H1 (cell line): ENCODE measurements at regions not wholly inside any gene's neighbourhood (a gene's known extent, or its start where the extent isn't known, plus 50 kb on each side); places are given as distances from the start of the nearest gene placed in this dataset.

ENCODE experiments used
- CTCF ChIA-PET: fragments of 300-600 bp; sonication (Branson Sonifier 250); formaldehyde crosslinking; loops from one replicate; lab custom pipeline; 2021; ENCODE audit not compliant: partially characterized antibody; lab: Charles Lee
- POLR2A ChIA-PET: fragments of 300-600 bp; sonication (Branson Sonifier 250); formaldehyde crosslinking; loops from one replicate; lab custom pipeline; 2021; ENCODE audit warnings: inconsistent platforms; ENCODE audit not compliant: partially characterized antibody; lab: Charles Lee
- DNase-seq, 2 experiments: peaks; one replicate each; pipeline versions ENCODE4 v3.0.0 to v3.0.0-alpha.2; 2010 to 2022; ENCODE audit warnings: low spot score in 2 of 2, low read depth in 1 of 2, mixed read lengths in 1 of 2
- FAIRE-seq: peaks from 2 replicates; lab custom pipeline; 2011; peaks lifted over from hg19 to GRCh38; lab: Jason Lieb, UNC
- H2AFZ ChIP-seq: 2 replicates; pipeline ENCODE4 v1.8.1; 2012; ENCODE audit warnings: low read length, inconsistent platforms
- H2AK5ac ChIP-seq: 2 replicates; pipeline ENCODE4 v1.6.1; 2013; ENCODE audit warnings: low read depth, low read length
- H2BK120ac ChIP-seq: replicated peaks from 2 replicates; pipeline ENCODE3; 2013; ENCODE audit warnings: low read depth, low read length, inconsistent platforms
- H2BK12ac ChIP-seq: 2 replicates; pipeline ENCODE4 v1.6.1; 2013; ENCODE audit warnings: low read depth, low read length
- H2BK15ac ChIP-seq: 2 replicates; pipeline ENCODE4 v1.6.1; 2013; ENCODE audit warnings: low read length
- H2BK20ac ChIP-seq: 2 replicates; pipeline ENCODE4 v1.6.1; 2013; ENCODE audit warnings: low read length
- H2BK5ac ChIP-seq: 2 replicates; pipeline ENCODE4 v1.6.1; 2013; ENCODE audit warnings: low read depth, low read length
- H3K14ac ChIP-seq: 2 replicates; pipeline ENCODE4 v1.6.1; 2013; ENCODE audit warnings: inconsistent platforms; ENCODE audit not compliant: insufficient read length
- H3K18ac ChIP-seq: 2 replicates; pipeline ENCODE4 v1.6.1; 2013; ENCODE audit warnings: low read length; ENCODE audit errors: extremely low read depth
- H3K23ac ChIP-seq: 2 replicates; pipeline ENCODE4 v1.6.1; 2013; ENCODE audit warnings: inconsistent platforms; ENCODE audit not compliant: insufficient read length
- H3K23me2 ChIP-seq: 2 replicates; pipeline ENCODE4 v1.6.1; 2013; ENCODE audit warnings: low read depth, low read length
- H3K27ac ChIP-seq: 2 replicates; pipeline ENCODE4 v1.6.1; 2011; ENCODE audit warnings: low read depth, low read length, inconsistent platforms
- H3K27me3 ChIP-seq, 4 experiments: replicated peaks in 1 of 4; 1 replicate in 1 of 4; 2 replicates in 3 of 4; pipeline versions ENCODE4 v1.6.1 to v1.8.1; 2011 to 2013; ENCODE audit warnings: low read length in 3 of 4, mild to moderate bottlenecking in 3 of 4, inconsistent platforms in 2 of 4, mixed read lengths in 2 of 4, moderate library complexity in 1 of 4; ENCODE audit not compliant: control insufficient read depth in 3 of 4, insufficient read depth in 3 of 4; ENCODE audit errors: extremely low read depth in 1 of 4
- H3K36me3 ChIP-seq, 4 experiments: 2 replicates each; pipeline versions ENCODE4 v1.6.1 to v1.8.1; 2011 to 2013; ENCODE audit warnings: mild to moderate bottlenecking in 4 of 4, low read length in 3 of 4, moderate library complexity in 2 of 4, control low read depth in 1 of 4, inconsistent platforms in 1 of 4; ENCODE audit not compliant: insufficient read depth in 4 of 4, control insufficient read depth in 2 of 4
- H3K4ac ChIP-seq: replicated peaks from 2 replicates; pipeline ENCODE3; 2013; ENCODE audit warnings: low read length, low read depth, mixed read lengths, inconsistent platforms; ENCODE audit not compliant: insufficient read length
- H3K4me1 ChIP-seq, 4 experiments: replicated peaks in 1 of 4; 1 replicate in 1 of 4; 2 replicates in 3 of 4; pipeline versions ENCODE4 v1.6.1 to v1.8.1; 2011 to 2013; ENCODE audit warnings: low read length in 3 of 4, inconsistent platforms in 2 of 4, mixed read lengths in 1 of 4; ENCODE audit not compliant: insufficient read depth in 4 of 4, control insufficient read depth in 3 of 4
- H3K4me2 ChIP-seq, 2 experiments: 2 replicates each; pipeline versions ENCODE4 v1.6.1 to v1.8.1; 2011 to 2013; ENCODE audit warnings: low read depth in 2 of 2, low read length in 2 of 2, control low read depth in 1 of 2, inconsistent platforms in 1 of 2, mild to moderate bottlenecking in 1 of 2; ENCODE audit not compliant: insufficient read depth in 1 of 2
- H3K4me3 ChIP-seq, 4 experiments: fragments of 200-600, 300-600 bp in 1 of 4; sonication (generic), shearing (Covaris generic), sonication (Bioruptor Twin) in 1 of 4; 2 replicates each; pipeline versions ENCODE4 v1.5.1 to v1.8.1; 2011 to 2016; ENCODE audit warnings: low read length in 4 of 4, low read depth in 3 of 4, control low read depth in 2 of 4, inconsistent platforms in 2 of 4, mild to moderate bottlenecking in 2 of 4, mixed read lengths in 1 of 4, moderate library complexity in 1 of 4; ENCODE audit not compliant: insufficient read depth in 2 of 4; ENCODE audit errors: extremely low read depth in 1 of 4
- H3K56ac ChIP-seq: replicated peaks from 2 replicates; pipeline ENCODE3; 2013; ENCODE audit warnings: low read depth, mild to moderate bottlenecking, mixed read lengths, low read length, inconsistent platforms; ENCODE audit not compliant: insufficient read length
- H3K79me1 ChIP-seq: 2 replicates; pipeline ENCODE4 v1.6.1; 2013; ENCODE audit warnings: low read depth, low read length, control low read depth
- H3K79me2 ChIP-seq, 2 experiments: 2 replicates each; pipeline versions ENCODE4 v1.6.1 to v1.8.1; 2012 to 2013; ENCODE audit warnings: low read length in 2 of 2, mild to moderate bottlenecking in 2 of 2, inconsistent platforms in 1 of 2; ENCODE audit not compliant: insufficient read depth in 2 of 2, control insufficient read depth in 1 of 2
- H3K9ac ChIP-seq, 4 experiments: replicated peaks in 1 of 4; 1 replicate in 1 of 4; 2 replicates in 3 of 4; pipeline versions ENCODE4 v1.6.1 to v1.8.1; 2011 to 2013; ENCODE audit warnings: low read depth in 3 of 4, low read length in 3 of 4, control low read depth in 2 of 4, mild to moderate bottlenecking in 2 of 4, moderate library complexity in 2 of 4, inconsistent platforms in 1 of 4; ENCODE audit errors: extremely low read depth in 1 of 4
- H3K9me3 ChIP-seq, 2 experiments: 2 replicates each; pipeline versions ENCODE4 v1.6.1 to v1.8.1; 2012 to 2013; ENCODE audit warnings: mild to moderate bottlenecking in 2 of 2, moderate library complexity in 2 of 2, control low read depth in 1 of 2, inconsistent platforms in 1 of 2, low read depth in 1 of 2, low read length in 1 of 2, mixed read lengths in 1 of 2; ENCODE audit not compliant: insufficient read depth in 2 of 2
- H4K20me1 ChIP-seq, 2 experiments: replicated peaks in 1 of 2; 2 replicates each; pipeline versions ENCODE3 to v1.8.1; 2011 to 2013; ENCODE audit warnings: inconsistent platforms in 2 of 2, low read length in 2 of 2, mild to moderate bottlenecking in 1 of 2; ENCODE audit not compliant: insufficient read depth in 2 of 2, control insufficient read depth in 1 of 2
- H4K5ac ChIP-seq: 2 replicates; pipeline ENCODE4 v1.6.1; 2013; ENCODE audit warnings: low read length, low read depth, mixed read lengths, inconsistent platforms; ENCODE audit not compliant: insufficient read length
- H4K8ac ChIP-seq: 2 replicates; pipeline ENCODE4 v1.8.0; 2013; ENCODE audit warnings: mild to moderate bottlenecking, moderate library complexity, low read length, inconsistent platforms; ENCODE audit not compliant: insufficient read depth; ENCODE audit errors: extremely low read depth
- H4K91ac ChIP-seq: replicated peaks from 2 replicates; pipeline ENCODE3; 2013; ENCODE audit warnings: low read length, mixed read lengths, inconsistent platforms; ENCODE audit not compliant: insufficient read length
- ASH2L ChIP-seq: fragments of 200-600, 300-600 bp; sonication (generic); IDR thresholded peaks from one replicate; pipeline ENCODE4 v1.7.1; 2017; ENCODE audit warnings: low read length
- FOSL1 ChIP-seq: IDR thresholded peaks from 2 replicates; pipeline ENCODE4 v1.6.1; 2011; ENCODE audit warnings: mild to moderate bottlenecking, low read depth, low read length, moderate library complexity; ENCODE audit not compliant: insufficient read depth
- HDAC2 ChIP-seq, 2 experiments: fragments of 300-600 bp in 1 of 2; sonication (generic) in 1 of 2; IDR thresholded peaks; 2 replicates each; pipeline ENCODE4 v1.6.1; 2011 to 2012; ENCODE audit warnings: low read depth in 2 of 2, low read length in 2 of 2, mild to moderate bottlenecking in 2 of 2, moderate library complexity in 2 of 2, borderline replicate concordance in 1 of 2, inconsistent platforms in 1 of 2
- KDM1A ChIP-seq: fragments of 200-600, 300-600 bp; sonication (generic); IDR thresholded peaks from 2 replicates; pipeline ENCODE4 v1.7.1; 2016; ENCODE audit warnings: mild to moderate bottlenecking, low read length, borderline replicate concordance
- RBBP5 ChIP-seq: IDR thresholded peaks from 2 replicates; pipeline ENCODE4 v1.7.1; 2012; ENCODE audit warnings: low read depth, mild to moderate bottlenecking, inconsistent platforms, low read length, moderate library complexity, borderline replicate concordance
- RXRA ChIP-seq: IDR thresholded peaks from 2 replicates; pipeline ENCODE4 v1.6.1; 2011; ENCODE audit warnings: low read depth, mild to moderate bottlenecking, low read length, moderate library complexity; ENCODE audit not compliant: insufficient read depth
- SAP30 ChIP-seq: fragments of 300-600 bp; sonication (generic); IDR thresholded peaks from 2 replicates; pipeline ENCODE4 v1.7.1; 2012; ENCODE audit warnings: low read length, moderate library complexity, mild to moderate bottlenecking, inconsistent platforms; ENCODE audit not compliant: insufficient read depth, insufficient replicate concordance
- SIRT6 ChIP-seq: IDR thresholded peaks from one replicate; pipeline ENCODE4 v1.7.1; 2012; ENCODE audit warnings: low read length, inconsistent platforms
- SP1 ChIP-seq: IDR thresholded peaks from 2 replicates; pipeline ENCODE4 v1.6.1; 2011; ENCODE audit warnings: low read depth, low read length
- TAF7 ChIP-seq: optimal IDR thresholded peaks from 2 replicates; pipeline ENCODE3; 2011; ENCODE audit warnings: low read depth, mild to moderate bottlenecking, inconsistent platforms, low read length, moderate library complexity, borderline replicate concordance
- TCF12 ChIP-seq: IDR thresholded peaks from 2 replicates; pipeline ENCODE4 v1.6.1; 2011; ENCODE audit warnings: low read depth, mild to moderate bottlenecking, low read length
- TEAD4 ChIP-seq: IDR thresholded peaks from 2 replicates; pipeline ENCODE4 v1.6.1; 2012; ENCODE audit warnings: low read depth, low read length, inconsistent platforms, mixed read lengths

GRCh38 chr5:92951746-92952145 is 629.3 kb downstream of the NR2F1-AS1 start:
- Histone ChIP-seq H4K20me1 (no peaks in the 10 kb centered on the region), H4K91ac (no peak overlapping the region), H3K79me2 (no peaks in the 10 kb centered on the region), H3K4me3 (no peak overlapping the region), H3K4me2 (no peak overlapping the region), H3K27ac (no peak overlapping the region), H3K23me2 (no peaks in the 10 kb centered on the region), H3K4ac (no peak overlapping the region), H3K14ac (no peak overlapping the region), H4K5ac (no peak overlapping the region), H2BK5ac (no peak overlapping the region), H3K36me3 (no peaks in the 10 kb centered on the region), H3K23ac (no peak overlapping the region), H3K9me3 (no peaks in the 10 kb centered on the region), H3K18ac (no peak overlapping the region), H3K4me1 (no peaks in the 10 kb centered on the region), H2BK15ac (no peak overlapping the region), H2AK5ac (no peak overlapping the region), H4K8ac (no peak overlapping the region), H2BK120ac (no peak overlapping the region), H3K79me1 (no peaks in the 10 kb centered on the region), H2BK20ac (no peak overlapping the region), H3K56ac (no peak overlapping the region), H3K9ac (no peak overlapping the region), H3K27me3 (no peaks in the 10 kb centered on the region), H2AFZ (no peak overlapping the region), H2BK12ac (no peak overlapping the region)
- DNase-seq (no peak), FAIRE-seq (no peak)
- POLR2A ChIA-PET, result no interaction called here
- CTCF ChIA-PET, result no interaction called here
- TF ChIP-seq SP1 (no peak), TAF7 (no peak), HDAC2 (IDR thresholded peaks at IDR 0.05; ENCODE audit: borderline replicate concordance in 1 of 2, low read depth in 2 of 2, low read length in 2 of 2) (no peak), KDM1A (no peak), FOSL1 (no peak), SAP30 (no peak), RBBP5 (no peak), ASH2L (no peak), RXRA (no peak), TCF12 (no peak), SIRT6 (no peak), TEAD4 (no peak)
